GM12874 (cell line): ENCODE measurements at regions not wholly inside any gene's neighbourhood (a gene's known extent, or its start where the extent isn't known, plus 50 kb on each side); places are given as distances from the start of the nearest gene placed in this dataset.

Experiments
- TF ChIP-seq, protein P1 (sequence below): IDR thresholded peaks from 2 replicates; pipeline ENCODE4 v1.5.1; 2011; ENCODE audit warnings: low read depth, mild to moderate bottlenecking, control low read depth, low read length, moderate library complexity; ENCODE audit not compliant: insufficient read depth

DNA sequence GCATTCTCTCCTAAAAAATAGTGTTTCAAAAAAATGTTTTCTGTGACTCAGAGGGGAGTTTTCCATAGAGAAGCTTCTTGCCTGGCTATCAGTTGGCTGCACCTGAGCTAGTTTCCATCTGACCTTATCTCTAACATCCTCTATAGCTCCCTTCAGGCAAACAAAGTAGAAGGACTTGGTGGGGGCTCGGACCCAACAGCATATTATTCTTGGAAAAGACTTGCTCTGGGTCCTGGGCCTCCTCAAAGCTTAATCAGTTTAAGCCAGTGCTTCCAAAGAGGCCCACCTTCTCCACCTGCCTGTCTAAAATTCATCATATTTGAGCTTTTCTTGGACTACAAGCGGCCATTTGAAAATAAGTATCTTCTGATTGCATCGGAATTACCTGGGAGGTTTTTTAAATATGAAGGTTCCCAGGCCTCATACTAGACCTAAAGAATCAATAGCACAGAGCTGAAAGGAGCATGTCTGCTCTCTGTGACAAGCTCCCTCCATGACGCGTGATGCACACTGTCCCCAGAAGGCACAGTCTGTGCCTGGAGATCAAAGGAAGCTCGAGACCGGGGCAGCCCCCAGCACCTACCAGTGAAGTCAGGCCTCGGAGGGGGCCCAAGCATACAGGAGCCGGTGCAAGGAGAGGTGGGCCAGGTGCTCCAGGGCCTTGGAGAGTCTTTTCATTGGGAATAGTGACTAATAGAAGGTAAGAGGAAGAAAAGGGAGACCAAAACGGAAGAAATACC is 80.6 kb upstream of the HIVEP1 start:
- TF ChIP-seq, protein P1, sequence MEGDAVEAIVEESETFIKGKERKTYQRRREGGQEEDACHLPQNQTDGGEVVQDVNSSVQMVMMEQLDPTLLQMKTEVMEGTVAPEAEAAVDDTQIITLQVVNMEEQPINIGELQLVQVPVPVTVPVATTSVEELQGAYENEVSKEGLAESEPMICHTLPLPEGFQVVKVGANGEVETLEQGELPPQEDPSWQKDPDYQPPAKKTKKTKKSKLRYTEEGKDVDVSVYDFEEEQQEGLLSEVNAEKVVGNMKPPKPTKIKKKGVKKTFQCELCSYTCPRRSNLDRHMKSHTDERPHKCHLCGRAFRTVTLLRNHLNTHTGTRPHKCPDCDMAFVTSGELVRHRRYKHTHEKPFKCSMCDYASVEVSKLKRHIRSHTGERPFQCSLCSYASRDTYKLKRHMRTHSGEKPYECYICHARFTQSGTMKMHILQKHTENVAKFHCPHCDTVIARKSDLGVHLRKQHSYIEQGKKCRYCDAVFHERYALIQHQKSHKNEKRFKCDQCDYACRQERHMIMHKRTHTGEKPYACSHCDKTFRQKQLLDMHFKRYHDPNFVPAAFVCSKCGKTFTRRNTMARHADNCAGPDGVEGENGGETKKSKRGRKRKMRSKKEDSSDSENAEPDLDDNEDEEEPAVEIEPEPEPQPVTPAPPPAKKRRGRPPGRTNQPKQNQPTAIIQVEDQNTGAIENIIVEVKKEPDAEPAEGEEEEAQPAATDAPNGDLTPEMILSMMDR, result no peak

DNA sequence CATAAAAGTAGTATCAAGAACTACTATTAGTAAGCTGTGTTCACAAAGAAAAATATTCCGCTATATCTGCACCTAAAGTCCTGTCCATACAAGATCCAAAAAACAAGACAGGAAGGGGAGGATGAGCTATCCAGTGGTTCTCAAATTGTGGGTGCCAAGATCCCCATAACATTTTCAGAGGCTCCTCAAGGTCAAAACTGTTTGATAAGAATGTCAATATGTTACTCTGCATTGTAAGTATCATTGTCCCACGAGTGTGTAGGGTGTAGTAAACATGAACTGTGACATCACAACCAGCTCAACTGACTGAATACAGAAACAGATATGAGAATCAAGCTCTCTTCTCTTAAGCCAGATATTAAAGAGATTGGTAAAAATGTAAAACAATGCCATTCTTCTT is 81.9 kb upstream of the HIVEP1 start:
- TF ChIP-seq, protein P1, result no peak

DNA sequence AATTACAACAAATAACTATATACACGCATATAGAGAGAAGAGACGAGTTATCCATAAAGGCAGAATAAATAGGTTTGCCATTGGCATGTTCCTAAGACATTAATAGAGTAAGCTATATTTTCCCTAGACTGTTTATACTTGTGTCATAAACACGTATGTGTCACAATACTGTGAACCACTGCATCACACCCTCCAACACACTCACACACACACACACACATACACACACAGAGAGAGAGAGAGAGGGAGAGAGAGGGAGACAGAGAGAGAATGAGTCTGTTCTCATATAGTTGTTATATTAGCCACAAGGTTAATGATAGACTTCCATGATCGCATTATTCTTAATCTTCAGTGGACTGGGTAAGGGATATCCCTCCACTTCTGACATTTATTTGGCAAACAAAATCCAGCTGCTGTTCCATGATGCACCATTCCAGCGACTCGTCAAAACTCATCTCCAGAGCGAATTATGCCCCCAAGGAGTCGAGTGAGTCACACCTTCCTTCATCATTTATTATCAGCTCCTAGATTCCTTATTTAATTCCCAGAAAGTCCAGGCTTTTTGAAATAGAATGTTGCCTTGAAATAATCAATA is 82.8 kb upstream of the HIVEP1 start:
- TF ChIP-seq, protein P1, result no peak

DNA sequence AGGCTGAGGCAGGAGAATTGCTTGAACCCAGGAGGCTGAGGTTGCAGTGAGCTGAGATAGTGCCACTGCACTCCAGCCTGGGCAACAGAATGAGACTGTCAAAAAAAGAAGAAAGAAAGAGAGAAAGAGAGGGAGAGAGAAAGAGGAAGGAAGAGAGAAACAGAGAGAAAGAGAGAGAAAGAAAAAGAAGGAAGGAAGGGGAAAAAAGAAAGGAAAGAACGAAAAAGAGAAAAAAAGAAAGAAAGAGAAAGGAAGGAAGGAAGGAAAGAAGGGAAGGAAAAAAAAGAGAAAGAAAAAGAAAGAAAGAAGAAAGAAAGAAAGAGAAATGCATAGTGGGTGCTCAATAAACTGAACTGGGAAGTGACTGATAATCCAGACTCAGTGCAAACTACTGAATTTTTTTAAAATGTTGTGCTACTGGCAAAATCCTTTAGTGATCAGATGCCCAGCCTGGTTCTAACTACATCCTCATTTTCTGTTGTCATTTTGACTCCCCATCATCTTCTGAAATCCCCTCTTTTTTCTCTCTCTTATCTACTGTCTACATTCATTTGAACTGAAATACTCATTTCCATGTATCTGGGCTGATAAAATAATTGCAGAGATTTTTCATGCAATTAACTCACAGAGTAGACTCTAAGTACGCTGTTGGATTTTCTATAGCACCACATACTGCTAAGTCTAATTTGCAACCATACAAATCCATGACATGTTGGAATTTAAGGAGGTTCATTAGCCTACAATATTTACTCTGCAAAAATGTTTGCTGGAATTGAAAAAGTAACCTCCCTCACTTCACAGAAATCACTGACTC is 85.3 kb upstream of the HIVEP1 start:
- TF ChIP-seq, protein P1, result no peak

DNA sequence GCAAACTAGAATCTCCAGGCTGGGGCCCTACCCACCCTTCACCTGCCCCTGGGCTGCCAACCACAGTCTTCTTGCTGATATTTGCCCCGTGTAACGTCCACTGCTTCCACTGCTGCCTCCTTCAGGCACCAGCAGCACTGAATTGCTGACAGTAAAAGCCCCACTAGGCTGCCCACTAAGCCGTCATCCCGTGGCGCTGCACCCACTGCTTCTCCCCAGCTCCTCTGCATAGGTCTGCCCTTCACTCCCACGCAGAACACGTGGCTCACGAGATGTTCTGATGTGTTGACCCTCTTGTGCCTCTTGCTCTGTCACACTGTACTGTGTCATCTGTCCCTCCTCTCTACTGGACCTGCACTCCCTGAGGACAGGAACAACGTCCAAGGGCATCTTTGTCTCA is 86.3 kb upstream of the HIVEP1 start:
- TF ChIP-seq, protein P1, result no peak

DNA sequence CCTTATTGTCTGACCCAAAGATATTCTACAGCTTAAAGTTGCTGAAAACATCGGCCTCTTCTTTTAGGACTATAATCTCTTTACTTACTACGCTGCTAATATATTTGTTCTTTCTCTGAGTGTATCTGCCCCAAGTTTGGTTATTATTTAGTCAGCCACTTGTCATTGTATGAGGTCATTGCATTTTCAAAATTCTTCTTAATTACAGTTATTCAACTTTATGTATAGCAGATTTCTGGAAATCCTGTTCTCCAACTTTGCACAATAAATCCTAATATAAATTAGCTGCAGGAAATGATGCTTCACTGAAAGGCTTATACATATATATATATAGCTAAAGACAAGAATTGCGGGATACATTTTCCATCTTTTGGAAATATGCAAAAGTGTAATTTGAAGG is 88.5 kb upstream of the HIVEP1 start:
- TF ChIP-seq, protein P1, result no peak

DNA sequence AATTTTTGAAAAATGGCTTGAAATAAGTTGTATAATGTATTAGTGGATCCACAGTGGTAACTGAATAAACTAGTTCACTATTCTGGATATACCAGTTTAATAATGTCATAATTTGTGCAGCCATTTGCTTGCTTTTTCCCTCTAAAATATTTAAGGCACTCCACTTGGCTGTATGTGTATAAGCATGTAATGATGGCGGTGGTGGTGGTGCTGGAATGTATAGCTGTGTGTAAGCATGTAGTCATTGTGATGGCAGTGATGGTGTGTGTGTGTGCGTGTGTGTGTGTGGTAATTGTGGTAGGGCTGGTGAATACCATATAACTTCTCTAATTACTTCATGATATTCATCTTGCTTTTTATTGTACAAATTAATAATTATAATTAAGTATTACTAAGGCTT is 89.2 kb upstream of the HIVEP1 start:
- TF ChIP-seq, protein P1, result no peak
